GM19240 (cell line): ENCODE measurements at regions not wholly inside any gene's neighbourhood (a gene's known extent, or its start where the extent isn't known, plus 50 kb on each side); places are given as distances from the start of the nearest gene placed in this dataset.

ENCODE experiments used
- DNase-seq: peaks from one replicate; pipeline ENCODE4 v3.0.0; 2011; ENCODE audit warnings: low spot score; ENCODE audit not compliant: insufficient read length

GRCh38 chr5:124839371-124839998, 93.0 kb upstream of the ZNF608 start:
- DNase-seq, result no peak

GRCh38 chr5:124841829-124842712, 95.6 kb upstream of the ZNF608 start:
- no peak for DNase-seq

- no peak for DNase-seq
Measured at GRCh38 chr5:124842725-124843595, 96.5 kb upstream of the ZNF608 start.

GRCh38 chr5:124843596-124843899, 97.1 kb upstream of the ZNF608 start:
- no peak for DNase-seq

- no peak for DNase-seq
Measured at GRCh38 chr5:124844371-124844920, 98.0 kb upstream of the ZNF608 start.

- no peak for DNase-seq
Measured at GRCh38 chr5:124847907-124848306, 101.5 kb upstream of the ZNF608 start.

GRCh38 chr5:124849774-124850173, 103.3 kb upstream of the ZNF608 start:
- DNase-seq, result no peak

GRCh38 chr5:124856726-124857125, 110.3 kb upstream of the ZNF608 start:
- DNase-seq, result no peak

GRCh38 chr5:124858612-124859011, 112.2 kb upstream of the ZNF608 start:
- no peak for DNase-seq

GRCh38 chr5:124859027-124859426, 112.6 kb upstream of the ZNF608 start:
- DNase-seq, result no peak

- no peak for DNase-seq
Measured at GRCh38 chr5:124859556-124860290, 113.3 kb upstream of the ZNF608 start.

- DNase-seq, result no peak
Measured at GRCh38 chr5:124860291-124860655, 113.8 kb upstream of the ZNF608 start.

- DNase-seq, result no peak
Measured at GRCh38 chr5:124865066-124865465, 118.6 kb upstream of the ZNF608 start.

- DNase-seq, result no peak
Measured at GRCh38 chr5:124865603-124866354, 119.3 kb upstream of the ZNF608 start.

GRCh38 chr5:124866355-124867136, 120.1 kb upstream of the ZNF608 start:
- no peak for DNase-seq

- no peak for DNase-seq
Measured at GRCh38 chr5:124867137-124867704, 120.8 kb upstream of the ZNF608 start.

GRCh38 chr5:124868676-124869075, 122.2 kb upstream of the ZNF608 start:
- no peak for DNase-seq

- no peak for DNase-seq
Measured at GRCh38 chr5:124869426-124870033, 123.1 kb upstream of the ZNF608 start.

- no peak for DNase-seq
Measured at GRCh38 chr5:124870070-124870469, 123.6 kb upstream of the ZNF608 start.
